RWPE2 (cell line): ENCODE measurements at regions not wholly inside any gene's neighbourhood (a gene's known extent, or its start where the extent isn't known, plus 50 kb on each side); places are given as distances from the start of the nearest gene placed in this dataset.

Experiments
- ATAC-seq: fragments of 200-7000 bp; cut with Tn5 transposase; 3 replicates; pipeline ENCODE4 v1.9.1; 2021; ENCODE audit warnings: low read depth
- DNase-seq: peaks from one replicate; pipeline ENCODE4 v3.0.0-alpha.2; 2020; ENCODE audit warnings: low spot score
- H3K27ac ChIP-seq: fragments of 450-650 bp; 2 replicates; pipeline ENCODE4 v1.5.1; 2017; ENCODE audit warnings: mild to moderate bottlenecking; ENCODE audit not compliant: poor library complexity, severe bottlenecking
- H3K27me3 ChIP-seq: fragments of 250-450 bp; sonication (Bioruptor Pico); 2 replicates; pipeline ENCODE4 v1.5.1; 2021; ENCODE audit warnings: mild to moderate bottlenecking, moderate library complexity; ENCODE audit not compliant: insufficient read depth, poor library complexity, severe bottlenecking
- H3K36me3 ChIP-seq: fragments of 250-450 bp; sonication (Bioruptor Pico); 2 replicates; pipeline ENCODE4 v1.5.1; 2020; ENCODE audit warnings: low read depth, mild to moderate bottlenecking, moderate library complexity
- H3K4me1 ChIP-seq: fragments of 250-450 bp; sonication (Bioruptor Pico); 2 replicates; pipeline ENCODE4 v1.5.1; 2021; ENCODE audit warnings: mild to moderate bottlenecking, moderate library complexity; ENCODE audit not compliant: insufficient read depth, poor library complexity, severe bottlenecking
- H3K4me3 ChIP-seq: fragments of 250-450 bp; sonication (Bioruptor Pico); 2 replicates; pipeline ENCODE4 v1.5.1; 2021; ENCODE audit warnings: mild to moderate bottlenecking, moderate library complexity; ENCODE audit not compliant: severe bottlenecking
- H3K9me3 ChIP-seq: fragments of 250-450 bp; sonication (Bioruptor Pico); 2 replicates; pipeline ENCODE4 v1.5.1; 2021; ENCODE audit warnings: mild to moderate bottlenecking, moderate library complexity; ENCODE audit not compliant: severe bottlenecking
- TF ChIP-seq, protein P1 (sequence below): fragments of 450-650 bp; IDR thresholded peaks from one replicate; pipeline ENCODE4 v1.5.1; 2017; ENCODE audit warnings: mild to moderate bottlenecking, moderate library complexity; ENCODE audit not compliant: poor library complexity, severe bottlenecking

- Histone ChIP-seq H3K27ac (no peak overlapping the region), H3K9me3 (peaks cover 1% of the 10 kb centered on the region), H3K4me3 (no peak overlapping the region), H3K4me1 (no peaks in the 10 kb centered on the region), H3K27me3 (no peaks in the 10 kb centered on the region), H3K36me3 (no peaks in the 10 kb centered on the region)
- ATAC-seq (no peak), DNase-seq (no peak)
- TF ChIP-seq, protein P1, sequence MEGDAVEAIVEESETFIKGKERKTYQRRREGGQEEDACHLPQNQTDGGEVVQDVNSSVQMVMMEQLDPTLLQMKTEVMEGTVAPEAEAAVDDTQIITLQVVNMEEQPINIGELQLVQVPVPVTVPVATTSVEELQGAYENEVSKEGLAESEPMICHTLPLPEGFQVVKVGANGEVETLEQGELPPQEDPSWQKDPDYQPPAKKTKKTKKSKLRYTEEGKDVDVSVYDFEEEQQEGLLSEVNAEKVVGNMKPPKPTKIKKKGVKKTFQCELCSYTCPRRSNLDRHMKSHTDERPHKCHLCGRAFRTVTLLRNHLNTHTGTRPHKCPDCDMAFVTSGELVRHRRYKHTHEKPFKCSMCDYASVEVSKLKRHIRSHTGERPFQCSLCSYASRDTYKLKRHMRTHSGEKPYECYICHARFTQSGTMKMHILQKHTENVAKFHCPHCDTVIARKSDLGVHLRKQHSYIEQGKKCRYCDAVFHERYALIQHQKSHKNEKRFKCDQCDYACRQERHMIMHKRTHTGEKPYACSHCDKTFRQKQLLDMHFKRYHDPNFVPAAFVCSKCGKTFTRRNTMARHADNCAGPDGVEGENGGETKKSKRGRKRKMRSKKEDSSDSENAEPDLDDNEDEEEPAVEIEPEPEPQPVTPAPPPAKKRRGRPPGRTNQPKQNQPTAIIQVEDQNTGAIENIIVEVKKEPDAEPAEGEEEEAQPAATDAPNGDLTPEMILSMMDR: no peak
Observed at GRCh38 chr5:142259758-142260157, 65.1 kb downstream of the SPRY4 start.

GRCh38 chr5:142255831-142256230 is 69.0 kb downstream of the SPRY4 start:
- TF ChIP-seq, protein P1: no peak
- ATAC-seq (no peak), DNase-seq (no peak)
- H3K27me3 ChIP-seq: no peaks in the 10 kb centered on the region
- H3K27ac ChIP-seq: no peak overlapping the region
- H3K4me1 ChIP-seq: peaks cover 9% of the 10 kb centered on the region
- no peaks in the 10 kb centered on the region for H3K36me3 ChIP-seq
- H3K9me3 ChIP-seq: peaks cover 1% of the 10 kb centered on the region
- H3K4me3 ChIP-seq: no peak overlapping the region

GRCh38 chr5:142254431-142254830 is 70.4 kb downstream of the SPRY4 start:
- Histone ChIP-seq H3K36me3 (no peaks in the 10 kb centered on the region), H3K9me3 (peaks cover 1% of the 10 kb centered on the region), H3K27me3 (no peaks in the 10 kb centered on the region), H3K27ac (no peak overlapping the region), H3K4me3 (no peak overlapping the region), H3K4me1 (peaks cover 9% of the 10 kb centered on the region)
- DNase-seq (no peak), ATAC-seq (no peak)
- TF ChIP-seq, protein P1: no peak

- no peak overlapping the region for H3K4me3 ChIP-seq
- H3K27ac ChIP-seq: no peak overlapping the region
- H3K9me3 ChIP-seq: peaks cover 1% of the 10 kb centered on the region
- H3K27me3 ChIP-seq: no peaks in the 10 kb centered on the region
- no peaks in the 10 kb centered on the region for H3K36me3 ChIP-seq
- DNase-seq: no peak
- TF ChIP-seq, protein P1: no peak
- no peak for ATAC-seq
- H3K4me1 ChIP-seq: peaks cover 9% of the 10 kb centered on the region
Observed at GRCh38 chr5:142253938-142254337, 70.9 kb downstream of the SPRY4 start.

DNA sequence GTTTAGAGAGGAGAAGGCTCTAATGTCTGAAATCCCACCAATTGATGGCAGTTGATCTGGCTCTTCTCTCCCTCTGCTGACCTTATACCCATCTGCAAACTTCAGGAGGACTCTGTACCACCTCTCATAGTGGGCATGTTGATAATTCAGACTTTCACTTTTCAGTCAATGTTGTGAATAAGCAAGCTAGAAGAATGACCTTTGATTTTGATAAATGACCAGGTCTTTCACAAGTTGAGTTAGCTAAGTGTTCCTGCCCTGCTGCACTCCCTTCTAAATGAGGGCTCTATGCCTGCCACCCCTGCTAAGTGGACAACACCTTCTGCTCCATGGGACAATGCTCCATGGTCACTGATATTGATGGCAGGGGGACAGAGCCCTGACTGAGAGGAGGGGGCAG is 74.7 kb downstream of the SPRY4 start:
- H3K9me3 ChIP-seq: no peaks in the 10 kb centered on the region
- no peaks in the 10 kb centered on the region for H3K36me3 ChIP-seq
- DNase-seq (no peak), ATAC-seq (no peak)
- peaks cover 14% of the 10 kb centered on the region for H3K4me1 ChIP-seq
- H3K4me3 ChIP-seq: no peak overlapping the region
- TF ChIP-seq, protein P1: no peak
- no peak overlapping the region for H3K27ac ChIP-seq
- H3K27me3 ChIP-seq: no peaks in the 10 kb centered on the region
